ENCODE measurements at regions not wholly inside any gene's neighbourhood (a gene's known extent, or its start where the extent isn't known, plus 50 kb on each side); places are given as distances from the start of the nearest gene placed in this dataset.

DNA sequence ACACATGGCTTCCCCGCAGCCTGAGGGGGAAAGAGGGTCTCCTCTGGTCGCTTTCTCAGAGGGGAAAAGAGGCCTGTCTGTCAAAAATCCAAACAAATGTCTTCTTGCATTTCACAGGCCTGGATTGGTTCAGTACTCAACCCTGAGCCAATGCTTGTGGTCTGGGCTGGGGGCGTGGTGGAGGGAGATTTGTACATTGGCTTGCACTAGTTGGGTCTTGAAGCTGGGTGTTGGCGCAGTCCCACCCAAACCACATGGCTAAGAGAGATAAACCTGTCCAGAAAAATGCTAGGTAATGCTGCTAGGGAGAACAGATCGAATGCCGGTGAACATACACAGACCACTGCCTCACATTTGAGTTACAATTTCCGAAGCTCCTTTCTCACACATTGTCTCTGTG, 461.6 kb downstream of the MED13L start:
- no peak for TF ChIP-seq ZFX (IDR thresholded peaks at IDR 0.05)
- TF ChIP-seq, protein P1, sequence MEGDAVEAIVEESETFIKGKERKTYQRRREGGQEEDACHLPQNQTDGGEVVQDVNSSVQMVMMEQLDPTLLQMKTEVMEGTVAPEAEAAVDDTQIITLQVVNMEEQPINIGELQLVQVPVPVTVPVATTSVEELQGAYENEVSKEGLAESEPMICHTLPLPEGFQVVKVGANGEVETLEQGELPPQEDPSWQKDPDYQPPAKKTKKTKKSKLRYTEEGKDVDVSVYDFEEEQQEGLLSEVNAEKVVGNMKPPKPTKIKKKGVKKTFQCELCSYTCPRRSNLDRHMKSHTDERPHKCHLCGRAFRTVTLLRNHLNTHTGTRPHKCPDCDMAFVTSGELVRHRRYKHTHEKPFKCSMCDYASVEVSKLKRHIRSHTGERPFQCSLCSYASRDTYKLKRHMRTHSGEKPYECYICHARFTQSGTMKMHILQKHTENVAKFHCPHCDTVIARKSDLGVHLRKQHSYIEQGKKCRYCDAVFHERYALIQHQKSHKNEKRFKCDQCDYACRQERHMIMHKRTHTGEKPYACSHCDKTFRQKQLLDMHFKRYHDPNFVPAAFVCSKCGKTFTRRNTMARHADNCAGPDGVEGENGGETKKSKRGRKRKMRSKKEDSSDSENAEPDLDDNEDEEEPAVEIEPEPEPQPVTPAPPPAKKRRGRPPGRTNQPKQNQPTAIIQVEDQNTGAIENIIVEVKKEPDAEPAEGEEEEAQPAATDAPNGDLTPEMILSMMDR (conservative IDR thresholded peaks at IDR 0.05), result no peak
- no peak overlapping the region; the same call in 1 of the 2 replicates for H3K27ac ChIP-seq

- TF ChIP-seq ZFX (IDR thresholded peaks at IDR 0.05), result no peak
- TF ChIP-seq, protein P1 (conservative IDR thresholded peaks at IDR 0.05), result no peak
- no peak overlapping the region for H3K27ac ChIP-seq
Measured at GRCh38 chr12:115813256-115813655, 464.2 kb downstream of the MED13L start.

- TF ChIP-seq, protein P1 (conservative IDR thresholded peaks at IDR 0.05), result no peak
- no peak for TF ChIP-seq ZFX (IDR thresholded peaks at IDR 0.05)
- H3K27ac ChIP-seq, result no peak overlapping the region
Measured at GRCh38 chr12:115811929-115812328, 465.6 kb downstream of the MED13L start.

- H3K27ac ChIP-seq, result no peak overlapping the region
- TF ChIP-seq ZFX (IDR thresholded peaks at IDR 0.05), result no peak
- TF ChIP-seq, protein P1 (conservative IDR thresholded peaks at IDR 0.05), result no peak
Measured at GRCh38 chr12:115811045-115811444, 466.4 kb downstream of the MED13L start.

GRCh38 chr12:115810122-115810901, 467.2 kb downstream of the MED13L start:
- TF ChIP-seq, protein P1 (conservative IDR thresholded peaks at IDR 0.05), result no peak
- TF ChIP-seq ZFX (IDR thresholded peaks at IDR 0.05), result no peak
- no peak overlapping the region for H3K27ac ChIP-seq

GRCh38 chr12:115806000-115806399, 471.5 kb downstream of the MED13L start:
- TF ChIP-seq ZFX (IDR thresholded peaks at IDR 0.05), result no peak
- TF ChIP-seq, protein P1 (conservative IDR thresholded peaks at IDR 0.05), result no peak
- no peak overlapping the region for H3K27ac ChIP-seq

- H3K27ac ChIP-seq, result no peak overlapping the region
- TF ChIP-seq, protein P1 (conservative IDR thresholded peaks at IDR 0.05), result no peak
- no peak for TF ChIP-seq ZFX (IDR thresholded peaks at IDR 0.05)
Measured at GRCh38 chr12:115802767-115803166, 474.7 kb downstream of the MED13L start.

All from C4-2B (cell line).